Ovary (tissue), 3 donors: ENCODE measurements at regions not wholly inside any gene's neighbourhood (a gene's known extent, or its start where the extent isn't known, plus 50 kb on each side); places are given as distances from the start of the nearest gene placed in this dataset.

Source experiments
- CTCF ChIP-seq, 3 donors: fragments of 450-650 bp in 2 of 3; fragments of 200-600 bp in 1 of 3; IDR thresholded peaks; one replicate each; pipeline versions ENCODE4 v1.5.1 to v1.8.0; 2016 to 2022; ENCODE audit warnings: antibody characterized with exemption in 3 of 3, mild to moderate bottlenecking in 1 of 3
- EP300 ChIP-seq: sonication (generic); formaldehyde crosslinking; IDR thresholded peaks from one replicate; pipeline ENCODE4 v1.6.1; 2017; ENCODE audit warnings: antibody characterized with exemption
- POLR2A ChIP-seq: fragments of 450-650 bp; IDR thresholded peaks from one replicate; pipeline ENCODE4 v1.6.1; 2017; ENCODE audit warnings: antibody characterized with exemption, mild to moderate bottlenecking, moderate library complexity
- donor health status: DM: no; HTN: no; CAD: no.

- TF ChIP-seq CTCF (IDR thresholded peaks at IDR 0.05) (no peak), POLR2A (no peak), EP300 (no peak)
These were observed 450.8 kb upstream of the NAALADL2 start for GRCh38 chr3:174408310-174408709.
